Dedifferentiated amniotic fluid mesenchymal stem cell (primary cell): ENCODE measurements at regions not wholly inside any gene's neighbourhood (a gene's known extent, or its start where the extent isn't known, plus 50 kb on each side); places are given as distances from the start of the nearest gene placed in this dataset.
"Not testable (repeated sequence)": the region's sequence is repeated elsewhere in the genome, so short reads cannot be mapped to it uniquely, and the experiment has no call there.

Experiments used
- DNase-seq: peaks from one replicate; pipeline ENCODE4 v3.0.0-alpha.2; 2016; ENCODE audit errors: extremely low spot score

DNA sequence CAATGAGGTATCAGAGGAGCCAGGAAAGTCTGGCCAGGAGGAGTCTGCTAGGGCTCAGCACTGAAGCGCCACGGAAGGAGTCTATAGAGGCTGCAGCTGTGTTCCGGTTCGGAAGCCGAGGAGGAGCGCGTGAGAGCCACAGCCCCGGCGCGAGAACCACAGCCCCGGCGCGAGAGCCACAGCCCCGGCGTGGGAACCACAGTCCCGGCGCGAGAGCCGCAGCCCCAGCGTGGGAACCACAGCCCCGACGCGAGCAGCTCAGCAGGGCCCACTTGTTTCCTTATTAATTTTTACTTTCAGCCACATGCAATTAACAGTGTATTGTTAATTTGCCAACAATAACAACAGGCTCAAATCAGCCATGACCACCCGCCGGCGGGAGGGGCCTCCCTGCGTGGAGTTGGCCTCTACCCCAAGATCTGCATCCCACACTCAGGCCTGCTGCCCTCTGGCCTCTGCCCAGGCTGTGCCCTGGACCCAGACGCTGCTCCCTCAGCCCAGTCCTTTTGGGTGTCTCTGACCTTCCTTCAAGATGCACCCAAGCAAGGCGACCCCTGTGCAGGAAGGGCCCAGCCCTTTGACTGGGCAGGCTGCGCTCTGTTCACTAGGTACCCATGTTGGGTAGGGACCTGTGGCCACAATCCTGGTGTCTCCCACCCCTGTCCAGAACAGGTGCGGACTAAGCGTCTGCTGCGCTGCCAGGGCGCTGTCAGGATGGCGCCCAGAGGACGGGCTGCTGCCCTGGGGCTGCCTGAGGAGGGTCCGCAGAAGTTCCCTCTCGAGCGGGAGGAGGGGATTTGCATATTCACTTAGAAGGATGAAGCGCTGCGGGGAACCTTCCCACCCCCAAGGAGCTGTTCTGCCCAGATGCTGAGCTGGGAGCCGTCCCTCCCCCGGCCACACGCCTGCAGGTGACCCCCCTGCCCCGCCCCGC is 113.8 kb downstream of the ADRA2C start:
- DNase-seq: no peak

DNA sequence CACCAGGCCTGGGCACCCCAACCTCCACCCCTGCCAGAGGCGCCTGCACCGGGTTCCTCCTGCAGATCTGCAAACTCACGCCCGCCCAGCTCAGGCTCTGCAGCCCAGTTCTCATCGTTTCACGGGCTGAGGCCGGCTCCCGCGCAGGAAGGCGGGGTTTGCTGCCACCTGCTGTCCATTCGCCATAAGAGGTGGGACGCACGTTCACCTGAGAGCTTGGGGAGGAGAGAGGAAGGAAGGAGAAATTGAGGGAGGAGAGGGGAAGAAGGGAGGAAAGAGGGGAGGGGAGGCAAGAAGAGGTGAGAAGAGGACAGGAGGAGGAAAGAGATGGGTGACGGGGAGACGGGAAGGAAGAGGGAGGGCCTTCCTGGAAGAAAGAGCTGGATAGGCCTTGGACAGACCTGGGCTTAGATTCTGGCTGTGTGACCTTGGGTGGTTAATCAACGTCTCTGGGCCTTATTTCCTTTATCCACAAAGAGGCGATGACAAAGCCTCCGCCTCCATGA is 114.5 kb downstream of the ADRA2C start:
- DNase-seq: peak; percentile 39

DNA sequence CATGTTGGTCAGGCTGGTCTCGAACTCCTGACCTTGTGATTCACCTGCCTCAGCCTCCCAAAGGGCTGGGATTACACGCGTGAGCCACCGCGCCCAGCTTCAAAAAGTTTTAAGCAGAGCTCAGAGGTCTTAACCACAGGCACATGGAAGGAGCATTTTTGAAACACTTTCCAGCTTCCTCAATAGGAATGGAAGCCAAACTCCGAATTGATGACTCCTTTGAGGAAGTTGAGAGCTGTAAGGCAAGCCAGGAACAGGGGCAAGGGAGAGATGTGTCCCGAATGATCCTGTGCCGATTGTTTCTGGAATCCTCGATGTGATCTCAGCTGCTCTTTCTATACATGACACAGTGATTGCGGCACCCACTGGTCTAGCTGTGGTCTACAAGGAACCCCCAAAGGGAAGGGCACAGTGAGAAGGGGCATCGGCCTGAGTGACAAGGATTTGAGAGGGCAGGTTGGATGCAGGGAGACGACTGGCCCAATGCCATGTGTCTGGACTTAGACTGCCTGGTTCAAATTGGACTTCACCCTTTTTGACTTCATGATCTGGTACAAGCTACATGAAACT is 116.2 kb downstream of the ADRA2C start:
- not testable (repeated sequence) for DNase-seq

DNA sequence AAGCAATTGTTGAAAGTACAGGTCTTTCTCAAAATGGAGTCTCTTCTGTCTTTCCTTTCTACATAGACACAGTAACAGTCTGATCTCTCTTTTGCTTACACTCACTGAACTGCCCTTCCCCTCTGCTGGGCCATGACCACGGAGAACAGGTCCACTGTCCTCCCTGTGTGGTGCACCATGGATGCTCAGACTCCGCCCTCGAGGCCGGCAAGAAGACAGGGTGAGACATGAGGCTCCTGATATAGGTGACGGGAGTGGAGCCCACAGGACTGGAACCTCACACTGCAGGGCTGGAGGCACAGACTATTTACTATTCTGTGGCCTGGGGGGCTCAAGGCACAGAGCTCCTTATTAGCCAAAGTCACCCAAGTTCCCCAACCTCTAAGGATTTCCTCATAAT is 118.1 kb downstream of the ADRA2C start:
- not testable (repeated sequence) for DNase-seq

DNA sequence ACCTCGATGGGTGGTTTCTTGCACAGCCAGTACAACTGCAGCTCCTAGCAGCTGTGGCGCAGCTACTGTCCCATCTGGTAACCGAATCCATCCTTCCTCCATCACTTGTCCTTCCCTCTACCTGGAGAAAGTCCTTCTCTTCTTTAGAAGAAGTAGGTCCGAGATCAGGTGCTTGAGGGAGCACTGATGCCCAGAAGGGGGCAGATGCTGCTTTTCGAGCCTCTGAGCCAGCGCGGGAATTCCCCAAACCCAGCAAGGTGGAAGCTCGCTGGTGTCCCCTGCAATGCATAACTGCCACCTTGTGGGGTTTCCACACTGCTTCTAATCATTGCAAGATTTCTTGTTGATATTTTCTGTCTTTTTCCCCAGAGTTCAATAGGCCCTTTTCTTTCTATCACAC is 127.4 kb downstream of the ADRA2C start:
- not testable (repeated sequence) for DNase-seq

DNA sequence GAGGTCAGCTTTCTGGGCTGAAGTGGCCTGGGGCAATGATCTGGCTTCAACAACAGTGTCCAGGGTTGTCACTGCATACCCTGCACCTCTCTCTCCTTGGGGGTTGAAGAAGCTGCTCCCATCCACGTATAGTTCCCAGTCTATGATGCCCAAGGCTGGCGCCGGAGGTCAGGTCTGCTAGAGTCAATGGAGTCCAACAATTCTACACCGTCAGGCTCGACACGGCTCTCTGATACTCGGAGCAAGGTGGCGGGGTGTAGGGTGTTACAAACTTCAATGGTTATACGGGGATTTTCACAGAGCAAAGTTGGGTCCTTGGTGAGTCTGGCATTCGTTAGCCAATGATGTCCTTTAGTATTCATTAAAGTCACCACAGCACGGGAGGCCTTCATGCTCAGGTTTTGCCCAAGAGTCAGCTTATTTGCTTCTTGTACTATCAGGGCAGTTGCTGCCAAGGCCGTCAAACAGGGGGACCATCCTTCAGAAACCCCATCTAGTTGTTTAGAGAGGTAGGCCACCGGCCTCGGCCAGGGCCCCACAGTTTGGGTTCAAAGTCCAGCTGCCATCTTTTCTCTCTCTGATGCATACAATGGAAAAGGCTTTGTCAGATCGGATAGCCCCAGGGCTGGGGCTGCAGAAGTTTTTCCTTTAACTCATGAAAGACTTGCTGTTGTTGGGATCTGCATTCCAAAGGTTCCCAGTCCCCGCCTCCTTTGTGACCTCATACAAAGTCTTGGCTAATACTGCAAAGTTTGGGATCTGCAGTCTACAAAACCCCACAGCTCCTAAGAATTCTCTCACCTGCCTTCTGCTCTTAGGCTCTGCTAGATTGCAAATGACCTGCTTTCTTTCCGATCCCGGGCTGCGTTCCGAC is 128.1 kb downstream of the ADRA2C start:
- not testable (repeated sequence) for DNase-seq

DNA sequence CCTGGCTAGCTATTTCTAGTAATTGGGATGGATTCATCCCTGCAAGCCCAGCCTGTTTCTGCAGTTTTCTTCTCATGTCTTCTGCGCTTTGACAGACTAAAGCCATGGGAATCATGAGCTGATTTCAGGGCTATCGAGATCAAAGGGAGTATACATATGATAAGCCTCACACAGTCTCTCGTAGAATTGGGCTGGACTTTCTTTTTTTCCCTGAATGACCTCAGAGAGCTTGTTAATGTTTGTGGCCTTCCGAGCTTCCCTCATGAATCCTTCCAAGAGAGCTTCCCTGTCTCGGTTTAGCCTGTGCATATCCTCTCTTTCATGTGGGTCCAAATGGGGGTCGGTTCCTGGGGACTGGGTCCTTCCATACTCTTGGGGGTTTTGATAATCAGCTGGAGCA is 130.3 kb downstream of the ADRA2C start:
- no peak for DNase-seq

DNA sequence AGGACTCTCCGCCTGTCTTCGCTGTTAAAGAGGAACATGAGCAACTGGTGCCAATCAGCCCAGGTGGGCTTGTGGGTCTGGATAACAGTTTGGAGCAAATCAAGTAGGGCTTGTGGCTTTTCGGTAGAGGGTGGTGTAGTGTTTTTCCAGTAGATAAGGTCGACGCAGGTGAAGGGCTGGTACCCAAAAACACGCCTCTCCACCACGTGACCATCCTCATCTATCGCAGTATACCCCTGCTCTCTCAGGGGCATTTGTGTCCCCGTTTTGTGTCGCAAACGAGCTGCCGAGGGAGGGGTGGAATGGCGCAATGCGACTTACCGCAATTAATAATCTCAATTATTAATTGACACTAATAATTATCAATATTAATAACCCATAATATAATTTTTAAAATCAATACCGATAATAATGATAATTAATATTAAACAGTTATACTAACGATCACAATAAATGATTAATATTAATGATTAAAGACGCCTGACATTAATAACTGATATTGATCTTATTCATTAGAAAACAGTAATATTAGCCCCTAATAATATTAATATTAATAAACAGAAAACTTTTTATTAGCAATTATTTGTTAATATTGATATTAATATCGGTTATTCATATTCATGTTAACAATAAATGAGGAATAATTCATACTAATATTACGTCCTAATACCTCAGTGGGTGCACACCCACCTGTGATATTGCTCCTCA is 130.8 kb downstream of the ADRA2C start:
- not testable (repeated sequence) for DNase-seq

DNA sequence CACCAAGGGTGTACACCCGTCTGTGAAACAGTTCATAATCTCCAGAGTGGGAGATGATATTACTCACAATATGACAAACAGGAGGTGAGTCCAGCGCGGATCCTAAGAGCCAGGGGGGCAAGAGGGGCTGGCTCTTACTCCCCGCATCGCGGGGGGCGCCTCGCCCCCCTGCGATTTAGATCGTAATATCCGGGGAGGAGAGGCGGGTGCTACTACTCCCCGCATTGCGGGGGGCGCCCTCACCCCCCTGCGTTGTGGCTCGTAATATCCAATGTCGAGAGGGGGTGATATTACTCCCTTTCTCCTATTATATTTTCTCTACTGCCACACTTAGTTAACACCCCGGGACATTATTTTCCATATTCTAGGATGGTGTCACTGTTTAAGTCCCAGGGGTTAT is 131.9 kb downstream of the ADRA2C start:
- no peak for DNase-seq

DNA sequence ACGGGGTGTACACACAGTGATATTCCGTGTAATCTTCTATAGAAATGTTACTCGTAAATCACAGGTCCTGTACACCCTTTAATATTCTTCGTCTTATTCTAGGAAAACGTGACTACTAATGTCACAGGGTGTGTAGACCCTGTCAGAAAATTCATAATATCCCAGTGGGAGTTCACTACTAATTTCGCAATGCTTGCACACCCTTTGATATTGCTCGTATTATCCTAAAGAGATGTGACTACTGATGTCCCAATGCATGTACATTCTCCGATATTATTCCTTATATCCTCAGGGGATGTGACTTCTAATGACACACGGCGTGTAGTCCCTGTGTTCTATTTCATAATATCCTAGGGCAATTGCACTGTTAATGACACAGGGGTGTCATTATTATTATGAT is 132.7 kb downstream of the ADRA2C start:
- not testable (repeated sequence) for DNase-seq

DNA sequence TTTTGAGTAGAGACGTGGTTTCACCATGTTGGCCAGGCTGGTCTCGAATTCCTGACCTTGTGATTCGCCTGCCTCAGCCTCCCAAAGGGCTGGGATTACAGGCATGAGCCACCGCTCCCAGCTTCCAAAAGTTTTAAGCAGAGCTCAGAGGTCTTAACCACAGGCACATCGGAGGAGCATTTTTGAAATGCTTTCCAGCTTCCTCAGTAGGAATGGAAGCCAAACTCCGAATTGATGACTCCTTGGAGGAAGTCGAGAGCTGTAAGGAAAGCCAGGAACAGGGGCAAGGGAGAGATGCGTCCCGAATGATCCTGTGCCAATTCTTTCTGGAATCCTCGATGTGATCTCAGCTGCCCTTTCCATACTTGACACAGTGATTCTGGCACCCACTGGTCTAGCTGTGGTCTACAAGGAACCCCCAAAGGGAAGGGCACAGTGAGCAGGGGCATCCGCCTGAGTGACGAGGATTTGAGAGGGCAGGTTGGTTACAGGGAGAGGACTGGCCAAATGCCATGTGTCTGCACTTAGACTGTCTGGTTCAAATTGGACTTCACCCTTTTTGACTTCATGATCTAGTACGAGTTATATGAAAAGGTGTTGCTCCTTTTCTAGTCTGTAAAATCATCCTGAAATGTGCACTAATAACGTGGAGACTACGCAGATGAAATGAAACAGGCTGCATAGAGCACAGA is 138.2 kb downstream of the ADRA2C start:
- DNase-seq: not testable (repeated sequence)

DNA sequence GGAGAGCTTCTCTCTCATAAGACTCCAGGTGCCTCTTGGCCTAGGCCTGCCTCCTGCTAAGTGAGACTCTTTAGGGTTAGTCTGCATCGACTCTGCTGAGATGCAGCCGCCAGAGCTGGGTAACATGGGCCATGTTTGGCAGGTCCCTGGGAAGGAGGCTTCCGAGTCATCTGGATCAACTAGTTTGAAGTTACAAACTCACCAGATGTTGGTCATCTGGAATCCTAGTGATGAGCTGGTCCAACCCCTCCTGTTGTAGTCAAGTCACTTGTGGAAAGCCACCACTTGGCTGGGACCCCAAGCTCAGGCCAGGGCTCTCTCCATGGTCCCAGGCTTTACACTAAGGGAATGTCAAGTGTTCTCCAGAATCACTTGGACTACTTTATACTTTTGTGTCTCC is 143.4 kb downstream of the ADRA2C start:
- not testable (repeated sequence) for DNase-seq

DNA sequence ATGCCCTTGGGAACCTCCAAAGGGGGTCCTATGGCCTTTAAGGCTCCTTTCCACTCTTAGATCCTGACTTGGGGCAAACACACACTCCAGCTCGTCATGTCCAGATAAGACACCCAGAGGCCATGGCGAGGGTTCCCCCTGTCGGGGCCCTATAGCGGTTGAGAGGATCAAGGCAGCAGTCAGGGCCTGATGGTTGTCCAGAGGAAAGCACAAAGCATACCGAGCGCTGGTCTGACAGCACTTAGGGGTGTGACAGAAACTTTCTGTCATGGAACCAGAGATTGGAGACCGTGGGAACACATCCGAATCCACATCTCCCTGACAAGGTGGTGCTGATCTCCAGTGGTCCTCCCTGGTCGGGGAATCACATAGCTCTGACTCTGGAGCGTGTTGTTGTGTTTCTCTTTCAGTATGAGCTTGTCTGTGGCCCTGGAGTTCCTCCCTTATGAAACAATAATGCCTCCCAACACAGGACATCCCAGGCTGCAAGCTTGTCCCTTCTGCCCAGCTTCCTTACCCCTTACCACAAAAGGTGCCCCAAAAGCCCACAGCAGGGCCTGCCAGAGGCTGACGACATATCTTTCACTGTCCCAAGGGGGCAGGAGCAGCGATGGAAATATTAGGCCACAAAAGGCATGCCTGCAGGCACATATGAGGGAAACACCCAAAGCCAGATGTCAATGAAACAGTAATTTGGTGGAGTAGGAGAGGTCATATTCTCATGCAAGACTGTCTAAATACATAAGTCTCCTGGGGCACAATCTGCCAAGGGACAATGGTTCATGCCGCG is 144.2 kb downstream of the ADRA2C start:
- peak; percentile 18 for DNase-seq

DNA sequence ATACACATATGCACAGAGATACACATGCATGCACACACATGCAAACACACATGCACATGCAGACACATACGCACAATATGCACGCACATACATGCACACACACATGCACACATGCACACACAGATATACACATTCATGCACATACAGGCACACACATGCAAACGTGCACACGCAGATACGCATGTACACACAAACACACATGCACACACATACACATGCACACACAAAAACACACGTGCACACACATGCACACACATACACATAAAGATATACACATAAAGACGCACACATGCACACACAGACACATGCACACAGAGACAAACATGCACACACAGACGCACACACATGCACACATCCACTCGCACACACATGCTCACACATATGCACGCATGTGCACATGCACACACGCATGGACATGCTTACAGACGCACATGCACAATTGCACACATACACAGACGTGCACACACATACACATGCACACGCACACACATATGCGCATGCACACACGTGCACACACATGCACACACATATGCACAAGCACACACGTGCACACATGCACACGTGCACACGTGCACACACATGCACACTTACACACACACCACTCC is 145.2 kb downstream of the ADRA2C start:
- DNase-seq: no peak

DNA sequence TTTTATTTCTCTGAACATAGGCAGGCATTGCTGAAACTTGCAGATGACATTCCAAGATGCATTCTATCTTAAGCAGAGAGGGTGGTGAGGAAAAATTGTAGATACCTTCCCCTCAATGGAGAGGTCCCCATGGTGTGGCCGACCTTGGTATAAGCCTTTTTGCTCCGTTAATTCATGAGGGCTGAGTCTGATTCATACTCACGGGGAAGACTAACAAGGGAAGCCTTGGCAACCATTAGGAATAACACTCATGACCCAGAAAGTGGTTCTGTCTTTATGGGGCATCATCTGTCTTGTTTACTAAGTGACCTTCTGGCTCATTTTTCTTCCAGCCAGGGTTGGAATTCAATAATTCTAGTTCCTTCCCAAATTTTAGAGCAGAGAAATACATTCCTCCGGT is 148.3 kb downstream of the ADRA2C start:
- not testable (repeated sequence) for DNase-seq

DNA sequence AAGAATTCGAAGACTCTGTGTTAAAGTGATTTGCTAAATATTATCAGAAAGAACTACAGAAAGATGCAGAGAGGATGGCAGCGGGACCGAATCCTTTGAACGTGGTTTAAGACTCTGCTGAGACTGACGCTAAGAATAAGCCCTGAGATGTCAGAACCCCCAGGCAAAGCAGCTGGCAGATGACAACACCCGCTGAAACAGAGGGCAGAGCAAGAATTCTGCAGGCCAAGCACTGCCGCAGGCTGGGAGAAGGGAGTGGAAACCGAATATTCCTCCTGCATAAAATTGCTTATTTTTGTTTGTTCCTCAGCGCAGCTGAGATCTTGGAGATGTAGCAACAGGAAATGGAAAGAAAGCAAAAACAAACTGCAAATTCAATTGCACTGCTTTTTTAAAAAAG is 153.3 kb downstream of the ADRA2C start:
- peak; percentile 50 for DNase-seq

DNA sequence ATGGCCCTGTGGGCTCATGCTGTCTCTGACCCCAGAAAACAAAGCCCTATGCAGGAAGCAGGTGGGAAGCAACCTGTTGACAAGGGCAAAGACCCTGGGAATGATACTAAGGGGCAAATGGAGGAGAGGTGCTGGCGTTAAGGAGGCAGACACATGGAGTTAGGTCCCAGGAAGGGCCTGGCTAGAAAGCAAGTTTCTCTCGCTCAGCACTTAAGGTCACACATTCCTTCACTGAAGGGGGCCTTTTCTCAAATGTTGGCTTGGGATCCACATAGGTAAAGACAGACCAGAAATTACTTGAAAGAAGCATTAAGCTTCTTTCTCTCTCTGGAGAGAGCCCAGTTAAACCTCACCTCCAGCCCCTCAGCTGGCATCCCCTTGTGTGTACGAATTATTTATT is 155.7 kb downstream of the ADRA2C start:
- DNase-seq: not testable (repeated sequence)

DNA sequence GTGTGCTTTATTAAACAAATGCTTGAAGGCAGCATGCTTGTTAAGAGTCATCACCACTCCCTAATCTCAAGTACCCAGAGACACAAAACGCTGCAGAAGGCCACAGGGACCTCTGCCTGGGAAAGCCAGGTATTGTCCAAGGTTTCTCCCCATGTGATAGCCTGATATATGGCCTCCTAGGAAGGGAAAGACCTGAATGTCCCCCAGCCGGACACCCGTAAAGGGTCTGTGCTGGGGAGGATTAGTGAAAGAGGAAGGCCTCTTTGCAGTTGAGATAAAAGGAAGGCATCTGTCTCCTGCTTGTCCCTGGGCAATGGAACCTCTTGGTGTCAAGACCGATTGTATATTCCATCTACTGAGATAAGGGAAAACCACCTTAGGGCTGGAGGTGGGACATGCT is 159.7 kb downstream of the ADRA2C start:
- DNase-seq: not testable (repeated sequence)

DNA sequence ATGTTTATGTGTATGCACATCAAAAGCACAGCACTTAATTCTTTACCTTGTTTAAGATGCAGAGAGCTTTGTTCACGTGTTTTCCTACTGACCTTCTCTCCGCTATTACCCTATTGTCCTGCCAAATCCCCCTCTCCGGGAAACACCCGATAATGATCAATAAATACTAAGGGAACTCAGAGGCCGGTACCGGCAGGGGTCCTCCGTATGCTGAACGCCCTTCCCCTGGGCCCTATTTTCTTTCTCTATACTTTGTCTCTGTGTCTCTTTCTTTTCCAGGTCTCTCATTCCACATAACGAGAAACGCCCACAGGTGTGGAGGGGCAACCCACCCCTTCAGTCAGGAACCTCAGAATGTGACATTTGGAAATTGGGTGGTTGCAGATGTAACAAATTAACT is 160.1 kb downstream of the ADRA2C start:
- DNase-seq: not testable (repeated sequence)
